DMS 273 (cell line): ENCODE measurements at regions not wholly inside any gene's neighbourhood (a gene's known extent, or its start where the extent isn't known, plus 50 kb on each side); places are given as distances from the start of the nearest gene placed in this dataset.

Experiments used
- DNase-seq: peaks from one replicate; lab custom pipeline; 2025; ENCODE audit not compliant: unreplicated experiment; lab: John Stamatoyannopoulos, UW

- no peak for DNase-seq
These were observed 579.1 kb downstream of the DHX35 start for GRCh38 chr20:39541136-39541803.

GRCh38 chr20:39538317-39538716 lies 576.2 kb downstream of the DHX35 start:
- DNase-seq, result no peak

GRCh38 chr20:39535301-39535700 lies 573.2 kb downstream of the DHX35 start:
- no peak for DNase-seq

DNA sequence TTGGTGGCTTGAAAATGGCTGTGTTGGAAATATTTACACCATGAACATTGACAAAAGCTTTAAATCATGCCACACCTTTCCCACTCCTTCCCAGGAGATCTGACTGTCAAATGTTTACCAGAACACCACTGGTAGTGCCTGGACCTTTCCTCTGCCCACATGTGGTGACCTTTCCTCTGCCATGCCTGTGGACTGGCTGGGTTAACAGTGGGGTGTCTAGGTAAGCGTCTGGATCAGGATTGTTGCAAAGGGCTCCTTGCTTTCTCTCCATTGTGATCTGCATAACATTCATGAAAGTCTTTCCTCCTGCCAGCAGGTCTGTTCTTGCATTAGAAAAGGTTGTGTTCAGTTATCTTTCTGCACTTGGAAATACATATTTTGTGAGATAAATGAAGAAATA lies 572.7 kb downstream of the DHX35 start:
- no peak for DNase-seq

DNA sequence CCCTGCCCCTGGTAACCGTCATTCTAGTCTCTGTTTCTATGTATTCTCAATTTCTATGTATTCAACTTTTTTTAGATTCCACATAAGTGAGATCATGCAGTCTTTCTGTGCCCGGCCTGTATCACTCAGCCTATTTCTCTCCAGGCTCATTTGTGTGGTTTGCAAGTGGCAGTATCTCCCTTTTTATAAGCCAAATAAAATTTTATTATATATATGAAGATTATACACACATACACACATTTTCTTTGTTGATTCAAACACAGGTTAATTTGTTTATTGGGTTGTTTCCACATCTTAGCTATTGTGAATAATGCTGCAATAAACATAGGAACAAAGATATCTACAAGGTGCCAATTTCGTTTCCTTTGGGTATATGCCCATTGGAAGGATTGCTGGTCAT lies 571.7 kb downstream of the DHX35 start:
- no peak for DNase-seq

DNA sequence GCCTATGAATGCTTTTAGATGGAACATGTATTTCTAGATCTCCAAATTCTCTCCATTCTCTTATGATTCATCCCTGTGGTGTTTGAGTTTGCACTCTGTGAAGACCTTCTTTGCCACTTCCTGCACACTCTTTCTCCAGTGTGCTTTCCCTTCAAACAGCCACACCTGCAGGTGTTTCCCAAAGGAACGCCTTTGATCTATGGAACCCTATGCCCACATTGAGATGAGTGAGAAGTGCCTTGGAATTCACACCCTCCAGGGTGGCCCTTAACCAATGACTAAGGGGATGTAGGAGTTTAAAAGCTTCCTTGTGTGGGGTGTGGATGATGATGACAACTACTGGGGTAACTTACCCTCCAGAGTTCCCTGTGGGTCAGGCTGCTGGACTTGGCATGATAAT lies 570.1 kb downstream of the DHX35 start:
- DNase-seq, result no peak

GRCh38 chr20:39528436-39528835 lies 566.3 kb downstream of the DHX35 start:
- peak; percentile 68 for DNase-seq

- DNase-seq, result no peak
These were observed 562.3 kb downstream of the DHX35 start for GRCh38 chr20:39524371-39524911.

DNA sequence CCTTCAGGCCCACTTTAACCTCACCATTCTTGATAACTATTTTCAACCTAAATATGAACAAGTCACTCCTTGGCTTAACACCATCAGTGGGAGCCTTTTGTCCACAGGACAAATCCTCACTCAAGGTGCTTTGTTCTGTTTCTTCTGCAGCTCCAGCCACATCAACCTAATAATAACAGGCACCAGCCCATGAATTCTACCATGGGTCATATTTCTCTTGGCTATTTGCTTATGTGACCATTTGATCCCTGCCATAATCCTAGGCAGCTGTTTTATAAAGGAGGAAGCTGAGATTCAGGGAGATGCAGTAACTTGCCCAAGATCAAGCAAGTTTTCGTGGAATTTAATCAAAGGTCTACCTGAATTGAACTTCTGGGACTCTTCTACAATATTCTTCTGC lies 561.3 kb downstream of the DHX35 start:
- DNase-seq, result no peak

- no peak for DNase-seq
These were observed 556.5 kb downstream of the DHX35 start for GRCh38 chr20:39518654-39519053.

- DNase-seq, result no peak
These were observed 554.8 kb downstream of the DHX35 start for GRCh38 chr20:39516964-39517363.

DNA sequence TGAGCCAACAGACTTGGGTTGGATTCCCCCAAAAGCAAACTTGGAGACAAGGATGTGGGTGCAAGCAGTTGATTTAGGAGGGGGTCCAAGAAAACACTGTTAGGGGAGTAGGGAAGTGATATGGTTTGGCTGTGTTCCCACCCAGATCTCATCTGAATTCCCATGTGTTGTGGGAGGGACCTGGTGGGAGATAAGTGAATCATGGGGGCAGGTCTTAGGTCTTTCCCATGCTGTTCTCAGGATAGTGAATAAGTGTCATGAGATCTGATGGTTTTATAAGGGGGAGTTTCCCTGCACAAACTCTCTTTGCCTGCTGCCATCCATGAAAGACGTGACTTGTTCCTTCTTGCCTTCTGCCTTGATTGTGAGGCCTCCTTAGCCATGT lies 542.6 kb downstream of the DHX35 start:
- DNase-seq, result no peak

DNA sequence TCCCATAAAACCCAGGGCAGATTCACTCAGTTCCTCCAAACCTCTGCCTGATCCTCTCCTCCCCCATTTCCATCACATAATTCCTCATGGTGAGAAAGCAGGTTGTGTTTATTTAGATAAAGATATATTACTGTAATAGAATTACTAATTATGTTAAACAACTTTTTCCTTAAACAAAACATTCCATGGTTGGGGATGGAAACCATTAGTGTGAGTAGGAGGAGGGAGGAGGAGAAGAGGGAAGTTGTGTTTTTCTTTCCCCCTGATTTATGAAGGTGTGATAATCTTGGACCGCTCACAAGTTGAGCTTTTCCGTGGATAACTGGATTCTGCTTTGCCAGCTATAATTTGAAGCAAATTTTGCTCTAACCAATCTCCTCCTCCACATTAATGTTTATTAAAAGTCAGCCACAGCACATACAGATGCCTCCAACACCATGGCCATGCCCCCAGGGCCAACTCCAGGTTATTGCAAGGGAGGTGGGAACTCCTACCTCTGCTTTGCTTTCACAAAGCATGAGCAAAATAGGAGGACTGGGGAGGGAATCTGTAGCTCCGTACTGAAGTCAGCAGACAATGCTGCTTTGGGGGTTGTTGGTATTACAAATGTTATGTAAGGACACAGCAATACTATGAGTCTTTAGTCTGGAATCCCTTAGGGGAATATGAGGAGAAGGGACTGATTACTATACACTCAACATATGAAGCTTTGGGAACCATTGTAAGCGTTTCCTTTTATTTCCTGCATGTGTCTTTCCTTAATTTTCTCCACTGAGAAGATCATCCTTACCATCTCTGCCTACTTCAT lies 542.0 kb downstream of the DHX35 start:
- DNase-seq, result no peak

GRCh38 chr20:39492223-39492797 lies 530.2 kb downstream of the DHX35 start:
- no peak for DNase-seq

- no peak for DNase-seq
These were observed 529.6 kb downstream of the DHX35 start for GRCh38 chr20:39491711-39492110.

GRCh38 chr20:39489986-39490560 lies 527.9 kb downstream of the DHX35 start:
- DNase-seq, result no peak

GRCh38 chr20:39480276-39481043 lies 518.3 kb downstream of the DHX35 start:
- no peak for DNase-seq

GRCh38 chr20:39479196-39479810 lies 517.2 kb downstream of the DHX35 start:
- no peak for DNase-seq

DNA sequence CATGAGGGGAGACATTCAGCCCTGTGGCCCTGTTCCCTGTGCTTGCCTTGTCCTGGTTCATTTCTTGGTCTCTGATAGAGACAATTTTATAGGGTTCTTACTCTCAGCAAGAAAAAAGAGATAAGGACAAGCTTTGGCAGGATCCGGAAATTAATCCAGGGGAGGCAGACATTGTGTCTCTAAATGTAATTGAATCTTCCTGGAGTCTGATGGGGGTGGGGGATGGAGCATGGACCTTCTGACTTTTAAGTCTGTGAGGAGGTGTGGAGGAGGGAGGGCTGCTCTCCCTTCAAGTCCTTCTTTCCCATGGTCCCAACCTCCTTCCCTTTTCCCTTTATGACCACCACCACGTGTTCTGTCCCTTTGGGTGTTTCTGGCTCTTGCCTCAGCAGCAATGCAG lies 512.7 kb downstream of the DHX35 start:
- no peak for DNase-seq

- DNase-seq, result no peak
These were observed 511.4 kb downstream of the DHX35 start for GRCh38 chr20:39473536-39473935.
